HG03571 (cell line): ENCODE measurements at regions not wholly inside any gene's neighbourhood (a gene's known extent, or its start where the extent isn't known, plus 50 kb on each side); places are given as distances from the start of the nearest gene placed in this dataset.
"Not testable (repeated sequence)": the region's sequence is repeated elsewhere in the genome, so short reads cannot be mapped to it uniquely, and the experiment has no call there.

ENCODE experiments used
- ATAC-seq: cut with Tn5 transposase; IDR thresholded peaks from one replicate; pipeline ENCODE4 v1.9.1; 2021; ENCODE audit not compliant: unreplicated experiment

DNA sequence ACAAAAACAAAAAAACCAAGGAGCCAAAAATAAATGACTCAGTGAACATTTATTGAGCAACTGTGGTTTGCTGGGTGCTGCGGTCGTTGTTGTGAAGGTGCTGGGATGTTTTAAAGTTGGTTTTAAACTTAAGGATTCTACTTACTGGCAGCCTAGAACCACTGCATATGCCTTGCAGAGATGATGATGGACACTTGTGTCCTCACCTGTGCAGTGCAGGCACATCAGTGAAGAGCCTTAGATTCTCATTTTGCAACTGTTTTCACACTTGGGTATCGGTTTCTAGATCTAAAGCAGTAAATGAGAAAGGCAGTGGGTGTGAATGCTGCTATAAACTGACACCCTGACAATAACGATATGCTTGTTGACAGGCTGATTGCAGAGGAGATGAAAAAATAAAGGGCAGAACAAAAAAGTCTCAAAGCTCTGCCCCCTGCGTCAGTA, 68.8 kb downstream of the UTRN start:
- peak; percentile 55 for ATAC-seq

DNA sequence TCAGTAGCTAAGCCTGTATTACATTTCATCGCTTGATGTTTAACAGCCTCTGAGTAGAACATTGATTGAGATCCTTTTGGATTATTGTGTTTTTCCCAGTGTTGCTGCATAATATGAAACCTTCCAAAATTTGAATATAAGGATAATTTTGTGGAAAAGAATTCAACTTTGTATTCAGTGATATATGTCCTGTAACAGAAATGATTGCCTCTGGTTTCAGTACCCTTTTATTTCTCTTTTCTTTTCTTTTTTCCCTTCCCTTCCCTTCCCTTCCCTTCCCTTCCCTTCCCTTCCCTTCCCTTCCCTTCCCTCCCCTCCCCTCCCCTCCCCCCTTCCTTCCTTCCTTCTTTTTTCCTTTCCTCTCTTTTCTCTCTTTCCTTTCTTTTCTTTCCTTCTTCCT, 74.6 kb downstream of the UTRN start:
- no peak for ATAC-seq

DNA sequence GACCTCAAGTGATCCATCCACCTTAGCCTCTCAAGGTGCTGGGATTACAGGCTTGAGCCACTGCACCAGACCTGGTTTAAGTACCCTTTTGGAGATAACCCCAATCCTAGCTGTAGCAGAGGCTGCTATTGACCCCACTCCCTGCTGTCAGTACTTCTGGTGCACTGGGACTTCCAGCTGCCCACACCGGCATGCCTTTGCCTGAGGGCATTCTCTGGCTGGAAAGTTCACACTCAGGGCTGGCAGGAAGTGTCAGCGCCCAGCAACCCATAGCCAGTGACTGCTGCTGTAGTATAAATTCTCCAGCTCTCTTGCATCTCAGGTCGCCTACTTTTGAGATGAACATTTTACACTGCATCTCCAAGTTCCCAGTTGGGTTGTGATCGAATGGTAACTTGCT, 75.3 kb downstream of the UTRN start:
- ATAC-seq, result no peak

DNA sequence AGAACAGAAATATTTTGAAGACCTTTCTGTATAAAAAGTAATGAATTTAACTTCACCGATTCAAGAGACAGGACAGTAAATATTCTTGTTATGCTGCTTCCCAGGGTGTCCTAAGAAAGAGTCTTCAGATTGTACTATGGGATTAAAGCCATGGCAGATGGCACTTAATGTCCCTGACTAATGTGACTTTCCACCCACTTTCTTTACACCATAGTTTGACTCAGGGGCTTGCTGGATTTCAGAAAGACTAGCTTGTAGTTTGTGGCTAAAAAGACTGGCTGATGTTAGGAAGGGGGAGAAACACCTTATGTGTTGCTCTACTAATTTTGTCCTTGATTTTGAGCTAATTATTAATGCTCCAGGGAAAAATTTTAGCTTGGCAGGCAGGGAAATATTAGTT, 75.9 kb downstream of the UTRN start:
- no peak for ATAC-seq

DNA sequence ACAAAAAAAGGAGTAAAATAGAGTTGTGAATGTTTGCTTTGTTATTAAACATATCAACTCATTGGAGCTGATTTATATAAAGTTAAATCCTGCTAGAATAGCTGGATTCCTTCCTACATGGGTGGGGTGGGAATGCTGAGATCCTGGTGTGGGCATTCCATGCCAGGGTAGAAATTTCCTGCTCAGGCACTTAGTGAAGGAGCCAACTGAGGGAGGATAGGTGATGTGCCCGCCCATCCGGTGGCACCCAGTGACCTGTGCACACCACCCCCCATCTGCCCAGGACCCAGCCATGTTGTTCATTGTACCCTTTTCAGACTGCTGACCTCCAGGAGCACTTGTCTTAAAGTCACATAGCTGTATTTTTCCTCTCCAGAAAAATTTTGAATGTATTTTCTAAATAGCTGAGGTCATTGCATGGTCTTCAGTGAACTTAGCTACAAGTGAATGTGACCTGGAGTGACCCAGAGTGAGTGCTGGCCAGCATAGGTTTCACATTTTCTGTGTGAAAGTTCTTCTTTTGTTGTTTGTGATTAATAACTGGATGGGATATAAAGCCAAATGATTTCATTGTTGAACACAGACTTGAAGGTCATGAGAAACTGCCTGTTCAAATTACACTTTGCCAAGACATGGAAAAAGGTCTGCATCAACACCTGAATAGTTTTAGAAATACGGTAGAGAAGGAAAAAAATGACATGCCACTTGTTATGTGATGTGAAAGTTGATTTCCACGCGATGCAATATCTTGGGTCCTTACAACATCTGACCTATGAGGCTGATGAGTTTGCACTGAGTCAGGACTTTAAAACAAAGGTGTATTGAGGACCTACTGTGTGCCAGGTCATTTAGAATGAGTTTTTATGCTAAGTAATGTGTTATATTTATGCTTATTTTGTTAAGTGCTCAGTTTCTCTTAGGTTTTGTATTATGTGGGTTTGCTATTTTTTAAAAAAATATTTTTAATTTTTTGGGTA, 77.2 kb downstream of the UTRN start:
- ATAC-seq, result no peak

DNA sequence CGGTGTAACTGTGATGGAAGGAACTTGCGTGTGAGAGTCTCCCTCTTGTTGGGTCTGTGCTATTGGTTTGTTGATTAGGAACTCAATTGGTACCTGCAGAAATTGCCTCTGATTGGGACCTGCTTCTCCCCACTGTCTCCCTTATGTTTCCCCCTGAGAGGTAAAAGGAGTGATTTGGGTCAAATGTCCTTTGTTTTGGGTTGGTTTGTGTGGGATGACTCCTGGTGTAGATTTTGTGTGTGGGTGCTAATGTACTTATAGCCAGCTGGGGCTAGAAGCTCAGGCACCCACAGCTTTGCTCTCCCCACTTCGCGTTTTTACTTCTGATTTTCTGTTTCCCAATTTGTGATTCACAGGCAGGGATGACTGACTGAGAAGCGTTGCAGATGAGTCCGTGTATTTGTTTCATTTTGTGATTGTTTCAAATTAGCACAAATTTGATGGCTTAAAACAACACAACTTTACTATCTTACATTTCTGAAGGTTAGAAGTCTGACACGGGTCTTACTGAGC, 79.1 kb downstream of the UTRN start:
- ATAC-seq, result no peak

DNA sequence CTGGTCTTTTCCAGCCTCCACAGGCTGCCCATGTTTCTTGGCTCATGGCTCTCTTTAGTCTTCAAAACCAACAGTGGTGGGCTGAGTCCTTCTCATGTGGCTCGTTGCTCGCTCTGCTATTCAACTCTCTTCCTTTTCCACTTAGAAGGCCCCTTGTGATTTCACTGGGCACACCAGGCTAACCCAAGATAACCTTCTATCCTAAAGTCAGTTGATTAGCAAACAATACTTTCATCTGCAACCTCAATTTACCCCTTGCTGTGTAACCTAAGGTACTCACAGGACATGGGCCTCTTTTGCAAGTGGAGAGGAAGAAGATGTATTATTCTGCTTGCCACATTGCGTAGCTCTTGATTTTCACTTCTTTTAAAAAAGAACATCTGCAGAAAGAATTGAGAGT, 79.6 kb downstream of the UTRN start:
- no peak for ATAC-seq

DNA sequence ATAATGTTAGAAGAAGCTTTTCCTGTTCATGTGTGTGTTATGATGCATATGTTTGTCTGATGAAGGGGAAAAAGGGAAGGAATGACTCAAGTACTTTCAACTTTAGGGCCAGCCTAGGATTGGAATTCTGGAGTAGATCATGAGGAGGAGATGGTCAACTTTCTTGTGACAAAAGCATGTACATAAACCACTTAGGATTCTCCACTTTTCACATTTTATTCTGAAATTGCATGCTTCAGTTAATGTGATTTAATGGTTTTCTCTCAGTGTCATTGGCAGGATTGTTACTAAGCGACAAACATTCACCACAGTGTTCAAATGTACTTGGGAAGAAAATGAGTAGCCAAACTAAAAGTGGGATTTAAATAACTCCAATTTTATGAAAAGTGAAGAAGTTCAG, 80.1 kb downstream of the UTRN start:
- ATAC-seq, result no peak

DNA sequence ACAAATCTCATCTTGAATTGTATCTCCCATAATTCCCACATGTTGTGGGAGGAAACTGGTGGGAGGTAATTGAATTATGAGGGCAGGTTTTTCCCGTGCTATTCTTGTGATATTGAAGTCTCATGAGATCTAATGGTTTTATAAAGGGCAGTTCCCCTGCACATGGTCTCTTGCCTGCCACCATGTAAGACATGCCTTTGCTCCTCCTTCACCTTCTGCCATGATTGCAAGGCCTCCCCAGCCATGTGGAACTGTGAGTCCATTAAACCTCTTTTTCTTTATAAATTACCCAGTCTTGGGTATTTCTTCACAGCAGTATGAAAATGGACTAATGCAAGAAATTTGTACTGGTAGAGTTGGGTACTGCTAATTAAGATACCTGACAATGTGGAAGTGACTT, 84.6 kb downstream of the UTRN start:
- not testable (repeated sequence) for ATAC-seq

DNA sequence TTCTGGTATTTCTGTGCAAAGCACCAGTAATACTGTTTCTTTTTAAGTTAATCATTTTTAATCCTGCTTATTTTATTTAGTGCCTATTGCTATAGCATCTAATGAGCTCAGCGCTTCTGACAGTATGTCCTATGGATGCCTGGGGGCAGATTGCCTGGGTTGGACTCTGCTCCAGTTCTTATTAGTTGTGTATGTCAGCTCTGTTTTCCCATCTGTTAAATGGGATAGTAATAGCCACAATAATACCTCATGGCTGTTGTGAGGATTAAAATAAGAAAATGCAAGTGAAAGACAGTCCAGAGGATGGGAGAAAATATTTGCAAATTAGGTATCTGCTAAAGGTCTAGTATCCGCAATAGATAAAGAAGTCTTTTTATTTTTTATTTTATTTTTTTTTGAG, 87.0 kb downstream of the UTRN start:
- no peak for ATAC-seq

DNA sequence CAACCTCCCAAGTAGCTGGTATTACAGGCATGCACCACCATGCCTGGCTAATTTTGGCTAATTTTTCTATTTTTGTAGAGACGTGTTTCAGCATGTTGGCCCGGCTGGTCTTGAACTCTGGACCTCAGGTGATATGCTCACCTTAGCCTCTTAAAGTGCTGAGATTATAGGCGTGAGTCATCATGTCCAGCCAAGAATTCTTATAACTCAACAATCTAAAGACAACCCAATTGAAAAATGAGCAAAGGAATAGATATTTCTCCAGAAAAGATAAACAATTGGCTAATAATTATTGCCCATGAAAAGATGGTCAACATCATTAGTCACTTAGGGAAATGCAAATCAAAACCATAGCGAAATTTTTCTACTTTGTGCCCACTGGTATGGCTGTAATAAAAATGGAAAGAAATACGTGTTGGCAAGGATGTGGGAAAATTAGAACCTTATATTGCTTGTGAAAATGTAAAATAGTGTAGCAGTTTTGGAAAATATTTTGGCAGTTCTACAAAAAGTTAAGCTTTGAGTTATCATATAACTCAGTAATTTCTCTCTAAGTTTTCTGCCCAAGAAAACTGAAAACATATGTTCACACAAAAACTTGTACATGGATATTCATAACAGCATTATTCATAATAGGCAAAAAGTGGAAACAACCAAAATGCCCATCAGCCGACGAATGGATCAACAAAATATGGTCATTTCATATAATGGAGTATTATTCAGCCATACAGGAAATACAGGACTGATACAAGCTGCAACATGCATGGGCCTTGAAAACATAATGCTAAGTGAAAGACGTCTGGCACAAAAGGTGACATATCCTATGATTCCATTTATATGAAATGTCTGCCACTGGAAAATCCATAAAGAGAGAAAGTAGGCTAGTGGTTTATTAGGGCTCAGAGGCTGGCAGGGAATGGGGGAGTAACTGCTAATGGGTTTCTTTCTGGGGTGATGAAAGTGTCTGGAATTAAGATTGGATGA, 87.8 kb downstream of the UTRN start:
- no peak for ATAC-seq

DNA sequence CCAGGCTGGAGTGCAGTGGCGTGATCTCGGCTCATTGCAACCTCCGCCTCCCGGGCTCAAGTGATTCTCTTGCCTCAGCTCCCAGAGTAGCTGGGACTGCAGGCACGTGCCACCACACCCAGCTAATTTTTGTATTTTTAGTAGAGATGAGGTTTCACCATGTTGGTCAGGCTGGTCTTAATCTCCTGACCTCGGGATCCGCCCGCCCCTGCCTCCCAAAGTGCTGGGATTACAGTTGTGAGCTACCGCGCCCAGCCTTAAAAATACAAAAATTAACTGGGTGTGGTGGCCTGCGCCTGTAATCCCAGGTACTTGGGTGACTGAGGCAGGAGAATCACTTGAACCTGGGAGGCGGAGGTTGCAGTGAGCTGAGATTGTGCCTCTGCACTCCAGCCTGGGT, 89.4 kb downstream of the UTRN start:
- ATAC-seq, result not testable (repeated sequence)

DNA sequence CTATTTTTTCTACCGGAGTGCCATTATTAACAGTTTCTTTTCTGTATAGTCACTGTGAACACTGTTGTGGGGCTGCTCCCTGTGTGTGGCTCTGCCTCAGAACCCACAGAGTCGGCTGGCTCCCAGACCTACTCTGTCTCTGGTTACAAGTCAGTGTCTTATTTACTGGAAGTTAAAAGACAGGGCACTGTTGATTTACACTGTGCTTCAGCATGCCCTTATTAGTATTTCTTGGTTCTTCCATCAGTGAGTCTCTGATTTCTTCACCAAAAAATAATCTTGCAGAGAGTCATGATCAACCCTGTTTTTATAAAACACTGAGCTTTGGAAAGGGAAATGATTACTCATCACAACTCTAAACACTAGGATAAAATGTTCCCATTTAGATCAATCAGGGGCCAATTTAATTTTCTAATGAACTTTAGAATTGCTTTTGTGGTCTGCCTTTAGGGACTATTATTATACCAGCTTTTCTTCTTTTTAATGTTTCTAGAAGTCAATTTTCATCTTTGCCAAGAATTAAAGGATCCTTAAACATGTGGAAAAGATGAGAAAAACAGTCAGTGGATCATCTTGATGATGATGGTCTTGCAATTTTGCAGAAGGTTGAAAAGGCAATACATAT, 92.6 kb downstream of the UTRN start:
- ATAC-seq, result no peak

DNA sequence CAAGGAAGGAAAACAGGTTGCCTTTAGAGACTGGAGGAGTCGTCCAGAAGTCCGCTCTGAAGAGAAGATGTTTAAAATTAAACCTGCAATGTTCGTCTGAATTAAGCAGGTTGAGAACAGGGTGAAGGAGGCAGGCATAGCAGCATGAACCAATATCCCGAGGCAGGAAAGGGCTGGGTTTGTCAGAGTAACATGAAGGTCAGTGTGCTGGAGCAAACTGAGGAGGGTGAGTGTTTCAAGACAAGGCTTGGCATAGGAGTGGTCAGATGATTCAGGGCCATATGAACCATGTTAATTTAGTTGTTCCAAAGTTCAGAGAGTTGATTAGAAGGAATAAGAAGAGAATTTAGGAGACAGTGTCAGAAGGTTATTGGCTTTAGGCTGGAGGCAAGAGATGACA, 93.3 kb downstream of the UTRN start:
- no peak for ATAC-seq

DNA sequence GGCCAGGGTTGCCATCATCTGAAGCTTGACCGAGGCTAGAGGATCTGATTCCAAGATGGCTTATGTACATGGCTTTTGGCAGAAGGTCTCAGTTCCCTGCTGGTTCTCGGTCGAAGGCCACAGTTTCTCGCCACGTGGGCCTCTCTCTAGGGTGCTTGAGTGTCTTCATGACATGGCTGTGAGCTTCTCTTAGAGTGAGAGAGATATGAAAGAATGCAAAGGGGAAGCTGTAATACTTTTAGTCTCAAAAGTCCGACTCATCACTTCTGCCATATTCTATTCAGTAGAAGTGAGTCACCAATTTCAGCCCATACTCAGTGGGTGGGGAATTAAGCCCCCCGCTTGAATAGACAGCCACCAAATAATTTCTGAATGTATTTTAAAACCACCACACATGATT, 94.2 kb downstream of the UTRN start:
- ATAC-seq, result no peak

DNA sequence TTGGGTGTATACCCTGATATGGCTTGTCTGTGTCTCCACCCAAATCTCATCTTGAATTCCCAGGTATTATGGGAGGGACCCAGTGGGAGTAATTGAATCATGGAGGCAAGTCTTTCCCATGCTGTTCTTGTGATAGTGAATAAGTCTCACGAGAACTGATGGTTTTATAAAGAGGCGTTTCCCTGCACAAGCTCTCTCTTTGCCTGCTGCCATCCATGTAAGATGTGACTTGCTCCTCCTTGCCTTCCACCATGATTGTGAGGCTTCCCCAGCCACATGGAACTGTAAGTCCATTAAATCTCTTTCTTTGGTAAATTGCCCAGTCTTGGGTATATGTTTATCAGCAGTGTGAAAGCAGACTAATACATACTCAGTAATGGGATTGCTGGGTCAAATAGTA, 96.4 kb downstream of the UTRN start:
- not testable (repeated sequence) for ATAC-seq

DNA sequence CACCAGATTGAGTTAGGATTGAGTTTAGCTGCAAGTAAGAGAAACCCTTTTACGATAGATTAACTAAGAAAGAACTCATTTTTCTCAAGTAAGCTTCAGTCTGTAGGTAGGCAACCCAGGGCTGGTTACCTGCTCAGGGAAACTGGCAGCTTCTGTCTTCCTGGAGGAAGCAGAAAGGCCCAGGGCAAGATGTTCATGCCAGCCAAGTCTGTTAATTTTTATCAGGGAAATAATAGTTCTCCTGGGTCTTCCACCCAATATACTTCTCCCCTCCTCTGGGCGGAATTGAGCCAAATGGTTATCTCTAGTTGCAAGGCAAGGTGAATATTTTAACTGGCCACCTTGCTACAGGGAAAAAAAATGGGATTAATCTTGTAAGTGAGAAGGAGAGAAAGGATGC, 98.2 kb downstream of the UTRN start:
- no peak for ATAC-seq

DNA sequence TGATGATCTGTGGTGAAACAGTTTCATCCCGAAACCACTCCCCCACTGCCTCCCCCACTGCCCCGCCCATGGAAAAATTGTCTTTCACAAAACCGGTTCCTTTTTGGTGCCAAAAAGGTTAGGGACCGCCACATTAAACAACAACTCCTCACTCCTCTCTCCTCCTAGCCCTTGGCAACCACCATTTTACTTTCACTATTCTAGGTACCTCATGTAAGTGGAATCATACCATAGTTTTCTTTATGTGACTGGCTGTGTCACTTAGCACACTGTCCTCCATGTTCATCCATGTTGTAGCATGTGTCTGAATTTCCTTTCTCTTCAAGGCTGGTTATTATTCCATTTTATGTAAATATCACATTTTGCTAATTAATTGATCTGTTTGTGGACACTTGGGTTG, 99.3 kb downstream of the UTRN start:
- ATAC-seq, result no peak

DNA sequence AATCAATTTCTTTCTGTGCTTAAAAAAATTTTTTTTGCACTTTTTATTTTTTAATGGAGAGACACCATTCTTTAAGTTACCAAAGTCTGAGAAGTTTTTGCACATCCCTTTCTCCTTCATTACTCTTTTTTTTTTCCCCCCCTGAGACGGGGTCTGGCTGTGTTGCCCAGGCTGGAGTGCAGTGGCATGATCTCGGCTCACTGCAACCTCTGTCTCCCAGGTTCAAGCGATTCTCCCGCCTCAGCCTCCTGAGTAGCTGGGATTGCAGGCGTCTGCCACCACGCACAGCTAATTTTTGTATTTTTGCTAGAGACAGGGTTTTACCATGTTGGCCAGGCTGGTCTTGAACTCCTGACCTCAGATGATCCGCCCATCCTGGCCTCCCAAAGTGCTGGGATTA, 104.3 kb downstream of the UTRN start:
- ATAC-seq, result not testable (repeated sequence)

DNA sequence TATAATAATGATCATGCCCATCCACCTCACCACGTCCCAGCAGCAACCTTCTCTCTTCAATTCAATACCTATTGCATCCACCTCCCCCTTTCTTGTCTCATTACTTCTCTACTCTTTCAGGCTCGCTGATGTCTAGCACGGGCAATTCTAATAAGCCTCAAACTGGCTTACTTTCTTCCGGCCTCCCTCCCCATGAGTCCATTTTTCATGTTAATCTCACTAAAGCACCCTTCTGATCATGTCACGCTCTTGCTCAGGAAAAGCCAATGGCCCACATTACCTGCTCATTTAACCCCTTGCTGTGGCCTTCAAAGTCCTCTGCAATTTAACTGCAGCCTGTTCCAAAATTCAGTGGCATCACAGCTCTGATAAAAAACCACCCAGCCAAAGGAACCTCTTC, 105.1 kb downstream of the UTRN start:
- no peak for ATAC-seq

DNA sequence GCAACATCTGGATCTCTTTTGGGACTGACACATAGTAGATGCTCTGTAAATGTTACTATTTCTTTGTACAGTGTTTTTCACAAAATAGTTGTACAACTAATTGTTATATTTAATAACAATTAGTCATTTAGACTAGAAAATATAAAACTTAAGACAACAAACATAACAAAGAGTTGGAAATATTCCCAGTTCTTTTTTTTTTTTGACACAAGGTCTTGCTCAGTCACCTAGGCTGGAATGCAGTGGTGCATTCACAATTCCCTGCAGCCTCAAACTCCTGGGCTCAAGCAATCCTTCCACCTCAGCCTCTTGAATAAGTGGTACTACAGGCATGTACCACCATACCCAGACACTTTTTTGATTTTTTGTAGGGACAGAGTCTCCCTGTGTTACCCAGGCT, 105.8 kb downstream of the UTRN start:
- no peak for ATAC-seq
